Neural cell (in vitro differentiated cells): ENCODE measurements at regions not wholly inside any gene's neighbourhood (a gene's known extent, or its start where the extent isn't known, plus 50 kb on each side); places are given as distances from the start of the nearest gene placed in this dataset.

ENCODE experiments used
- H2AFZ ChIP-seq: fragments of 200-600, 300-800 bp; sonication (generic), shearing (Covaris generic); 2 replicates; pipeline ENCODE4 v1.6.0; 2014; ENCODE audit warnings: low read depth, mild to moderate bottlenecking, antibody characterized with exemption, low read length, moderate library complexity
- H3F3A ChIP-seq: fragments of 200-600 bp; shearing (Covaris generic); 2 replicates; pipeline ENCODE4 v1.6.1; 2016; ENCODE audit warnings: mild to moderate bottlenecking, moderate library complexity, mixed read lengths, antibody characterized with exemption, low read length; ENCODE audit not compliant: insufficient read depth, poor library complexity, severe bottlenecking
- H3K27ac ChIP-seq: fragments of 200-600, 300-800 bp; sonication (generic), shearing (Covaris generic); 2 replicates; pipeline ENCODE4 v1.5.1; 2014; ENCODE audit warnings: mild to moderate bottlenecking, low read length, moderate library complexity
- H3K27me3 ChIP-seq: fragments of 300-800, 200-600 bp; sonication (generic), shearing (Covaris generic); 2 replicates; pipeline ENCODE4 v1.6.0; 2014; ENCODE audit warnings: mild to moderate bottlenecking, low read depth, low read length, moderate library complexity; ENCODE audit not compliant: insufficient read depth
- H3K36me3 ChIP-seq: fragments of 300-800, 200-600 bp; sonication (generic), shearing (Covaris generic); 2 replicates; pipeline ENCODE4 v1.5.1; 2014; ENCODE audit warnings: mild to moderate bottlenecking, antibody characterized with exemption, low read length, moderate library complexity; ENCODE audit not compliant: insufficient read depth
- H3K4me2 ChIP-seq: fragments of 300-800, 200-600 bp; sonication (generic), shearing (Covaris generic); 2 replicates; pipeline ENCODE4 v1.6.0; 2014; ENCODE audit warnings: mild to moderate bottlenecking, low read length
- H3K4me3 ChIP-seq: fragments of 300-800, 200-600 bp; sonication (generic), shearing (Covaris generic); 2 replicates; pipeline ENCODE4 v1.5.1; 2014; ENCODE audit warnings: mild to moderate bottlenecking, low read length, moderate library complexity
- H3K79me2 ChIP-seq: fragments of 200-600 bp; shearing (Covaris generic); replicated peaks from 2 replicates; pipeline ENCODE4 v1.6.0; 2014; ENCODE audit warnings: mild to moderate bottlenecking, low read length, moderate library complexity; ENCODE audit not compliant: insufficient read depth
- H3K9ac ChIP-seq: fragments of 300-800, 200-600 bp; sonication (generic), shearing (Covaris generic); 2 replicates; pipeline ENCODE4 v1.6.1; 2016; ENCODE audit warnings: mild to moderate bottlenecking, low read length, mixed read lengths
- H3K9me2 ChIP-seq: fragments of 200-600 bp; shearing (Covaris generic); 2 replicates; pipeline ENCODE4 v1.6.1; 2016; ENCODE audit warnings: mild to moderate bottlenecking, low read length, mixed read lengths; ENCODE audit not compliant: insufficient read depth
- H3K9me3 ChIP-seq: fragments of 200-600, 300-800 bp; sonication (generic), shearing (Covaris generic); 2 replicates; pipeline ENCODE4 v1.6.1; 2016; ENCODE audit warnings: mild to moderate bottlenecking, mixed run types, low read length, moderate library complexity, mixed read lengths
- H4K20me1 ChIP-seq: fragments of 200-600 bp; shearing (Covaris generic); 2 replicates; pipeline ENCODE4 v1.6.1; 2016; ENCODE audit warnings: mild to moderate bottlenecking, mixed run types; ENCODE audit not compliant: insufficient read depth
- EP300 ChIP-seq: fragments of 450-650 bp; conservative IDR thresholded peaks from 2 replicates; pipeline ENCODE4 v1.6.1; 2014; ENCODE audit warnings: antibody characterized with exemption, mild to moderate bottlenecking, moderate library complexity; ENCODE audit not compliant: poor library complexity, severe bottlenecking
- EZH2 ChIP-seq: fragments of 200-600, 300-800 bp; shearing (Covaris generic), sonication (generic); IDR thresholded peaks from 2 replicates; pipeline ENCODE4 v1.6.1; 2014; ENCODE audit warnings: antibody characterized with exemption, low read length, borderline replicate concordance, mild to moderate bottlenecking; ENCODE audit not compliant: insufficient read depth, poor library complexity, severe bottlenecking
- MXI1 ChIP-seq: fragments of 450-650 bp; conservative IDR thresholded peaks from 2 replicates; pipeline ENCODE4 v1.6.1; 2014; ENCODE audit warnings: antibody characterized with exemption, mild to moderate bottlenecking; ENCODE audit not compliant: poor library complexity, severe bottlenecking
- POLR2AphosphoS5 ChIP-seq: IDR thresholded peaks from 2 replicates; pipeline ENCODE4 v1.6.1; 2012
- RAD21 ChIP-seq: fragments of 450-650 bp; conservative IDR thresholded peaks from 2 replicates; pipeline ENCODE4 v1.6.1; 2014; ENCODE audit warnings: antibody characterized with exemption, mild to moderate bottlenecking, moderate library complexity
- SMC3 ChIP-seq: fragments of 450-650 bp; conservative IDR thresholded peaks from 2 replicates; pipeline ENCODE4 v1.6.1; 2014; ENCODE audit warnings: antibody characterized with exemption, mild to moderate bottlenecking, moderate library complexity; ENCODE audit not compliant: poor library complexity
- TAF1 ChIP-seq: IDR thresholded peaks from 2 replicates; pipeline ENCODE4 v1.6.1; 2012; ENCODE audit warnings: low read depth
- TF ChIP-seq, protein P1 (sequence below): IDR thresholded peaks from 2 replicates; pipeline ENCODE4 v1.6.1; 2012; ENCODE audit warnings: borderline replicate concordance
- TF ChIP-seq, protein P2 (sequence below): fragments of 450-650 bp; IDR thresholded peaks from 2 replicates; pipeline ENCODE4 v1.5.1; 2014; ENCODE audit warnings: antibody characterized with exemption, mild to moderate bottlenecking, moderate library complexity; ENCODE audit not compliant: poor library complexity, severe bottlenecking

DNA sequence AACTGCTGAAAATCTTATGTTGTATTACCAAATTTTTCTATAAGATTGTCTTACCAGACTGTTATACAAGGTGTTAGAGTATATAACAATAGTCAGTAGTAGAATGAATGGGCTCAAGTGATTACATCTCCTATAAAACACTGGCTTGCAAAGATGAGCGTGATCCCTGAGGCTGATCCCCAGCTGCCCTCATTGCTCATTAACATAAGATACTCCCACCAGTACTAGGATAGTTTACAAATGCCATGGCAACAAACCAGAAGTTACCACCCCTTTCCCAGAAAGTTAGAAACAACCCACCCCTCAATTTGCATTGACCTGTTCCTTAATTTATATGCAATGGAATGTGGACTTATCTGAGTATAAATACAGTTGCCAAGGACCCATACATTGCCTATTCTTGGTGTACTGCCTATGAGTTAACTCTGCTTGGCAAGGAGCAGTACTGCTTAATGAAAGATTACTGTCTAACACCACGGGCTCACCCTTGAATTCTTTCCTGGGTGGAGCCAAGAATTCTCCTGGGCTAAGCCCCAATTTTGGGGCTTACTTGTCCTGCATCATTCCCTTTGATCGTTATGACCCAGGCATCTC is 252.8 kb upstream of the CHD6 start:
- Histone ChIP-seq H3K9ac (no peak overlapping the region), H3F3A (no peaks in the 10 kb centered on the region), H3K27me3 (no peaks in the 10 kb centered on the region), H3K79me2 (no peaks in the 10 kb centered on the region), H2AFZ (no peak overlapping the region), H4K20me1 (no peaks in the 10 kb centered on the region), H3K9me3 (peaks cover 4% of the 10 kb centered on the region), H3K4me2 (no peak overlapping the region), H3K27ac (no peak overlapping the region), H3K9me2 (no peaks in the 10 kb centered on the region), H3K36me3 (no peaks in the 10 kb centered on the region), H3K4me3 (no peak overlapping the region)
- no peak for TF ChIP-seq POLR2AphosphoS5

DNA sequence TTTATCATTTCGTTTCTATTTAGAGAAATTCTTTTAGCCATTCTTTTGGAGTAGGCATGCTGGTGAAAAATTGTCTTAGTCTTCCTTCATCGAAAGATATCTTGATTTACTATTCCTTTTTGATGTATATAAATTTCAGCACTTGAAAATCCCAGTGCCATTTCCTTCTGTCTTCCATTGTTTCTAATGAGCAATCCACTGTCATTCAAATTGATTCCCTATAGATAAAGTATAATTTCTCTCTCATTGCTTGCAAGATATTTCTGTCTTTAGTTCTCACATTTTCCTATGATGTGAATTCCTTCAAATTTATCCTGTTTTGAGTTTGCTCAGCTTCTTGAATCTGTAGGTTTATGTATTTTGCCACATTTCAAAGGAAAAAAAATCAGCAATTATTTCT is 251.1 kb upstream of the CHD6 start:
- no peak overlapping the region for H3K4me3 ChIP-seq
- H3K9me3 ChIP-seq, result peaks cover 4% of the 10 kb centered on the region
- no peak for TF ChIP-seq EP300
- TF ChIP-seq, protein P1, sequence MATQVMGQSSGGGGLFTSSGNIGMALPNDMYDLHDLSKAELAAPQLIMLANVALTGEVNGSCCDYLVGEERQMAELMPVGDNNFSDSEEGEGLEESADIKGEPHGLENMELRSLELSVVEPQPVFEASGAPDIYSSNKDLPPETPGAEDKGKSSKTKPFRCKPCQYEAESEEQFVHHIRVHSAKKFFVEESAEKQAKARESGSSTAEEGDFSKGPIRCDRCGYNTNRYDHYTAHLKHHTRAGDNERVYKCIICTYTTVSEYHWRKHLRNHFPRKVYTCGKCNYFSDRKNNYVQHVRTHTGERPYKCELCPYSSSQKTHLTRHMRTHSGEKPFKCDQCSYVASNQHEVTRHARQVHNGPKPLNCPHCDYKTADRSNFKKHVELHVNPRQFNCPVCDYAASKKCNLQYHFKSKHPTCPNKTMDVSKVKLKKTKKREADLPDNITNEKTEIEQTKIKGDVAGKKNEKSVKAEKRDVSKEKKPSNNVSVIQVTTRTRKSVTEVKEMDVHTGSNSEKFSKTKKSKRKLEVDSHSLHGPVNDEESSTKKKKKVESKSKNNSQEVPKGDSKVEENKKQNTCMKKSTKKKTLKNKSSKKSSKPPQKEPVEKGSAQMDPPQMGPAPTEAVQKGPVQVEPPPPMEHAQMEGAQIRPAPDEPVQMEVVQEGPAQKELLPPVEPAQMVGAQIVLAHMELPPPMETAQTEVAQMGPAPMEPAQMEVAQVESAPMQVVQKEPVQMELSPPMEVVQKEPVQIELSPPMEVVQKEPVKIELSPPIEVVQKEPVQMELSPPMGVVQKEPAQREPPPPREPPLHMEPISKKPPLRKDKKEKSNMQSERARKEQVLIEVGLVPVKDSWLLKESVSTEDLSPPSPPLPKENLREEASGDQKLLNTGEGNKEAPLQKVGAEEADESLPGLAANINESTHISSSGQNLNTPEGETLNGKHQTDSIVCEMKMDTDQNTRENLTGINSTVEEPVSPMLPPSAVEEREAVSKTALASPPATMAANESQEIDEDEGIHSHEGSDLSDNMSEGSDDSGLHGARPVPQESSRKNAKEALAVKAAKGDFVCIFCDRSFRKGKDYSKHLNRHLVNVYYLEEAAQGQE, result no peak
- TF ChIP-seq TAF1, result no peak
- no peak for TF ChIP-seq POLR2AphosphoS5
- TF ChIP-seq, protein P2, sequence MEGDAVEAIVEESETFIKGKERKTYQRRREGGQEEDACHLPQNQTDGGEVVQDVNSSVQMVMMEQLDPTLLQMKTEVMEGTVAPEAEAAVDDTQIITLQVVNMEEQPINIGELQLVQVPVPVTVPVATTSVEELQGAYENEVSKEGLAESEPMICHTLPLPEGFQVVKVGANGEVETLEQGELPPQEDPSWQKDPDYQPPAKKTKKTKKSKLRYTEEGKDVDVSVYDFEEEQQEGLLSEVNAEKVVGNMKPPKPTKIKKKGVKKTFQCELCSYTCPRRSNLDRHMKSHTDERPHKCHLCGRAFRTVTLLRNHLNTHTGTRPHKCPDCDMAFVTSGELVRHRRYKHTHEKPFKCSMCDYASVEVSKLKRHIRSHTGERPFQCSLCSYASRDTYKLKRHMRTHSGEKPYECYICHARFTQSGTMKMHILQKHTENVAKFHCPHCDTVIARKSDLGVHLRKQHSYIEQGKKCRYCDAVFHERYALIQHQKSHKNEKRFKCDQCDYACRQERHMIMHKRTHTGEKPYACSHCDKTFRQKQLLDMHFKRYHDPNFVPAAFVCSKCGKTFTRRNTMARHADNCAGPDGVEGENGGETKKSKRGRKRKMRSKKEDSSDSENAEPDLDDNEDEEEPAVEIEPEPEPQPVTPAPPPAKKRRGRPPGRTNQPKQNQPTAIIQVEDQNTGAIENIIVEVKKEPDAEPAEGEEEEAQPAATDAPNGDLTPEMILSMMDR, result no peak
- no peak for TF ChIP-seq MXI1
- TF ChIP-seq SMC3, result no peak
- no peak for TF ChIP-seq EZH2
- TF ChIP-seq RAD21, result no peak

DNA sequence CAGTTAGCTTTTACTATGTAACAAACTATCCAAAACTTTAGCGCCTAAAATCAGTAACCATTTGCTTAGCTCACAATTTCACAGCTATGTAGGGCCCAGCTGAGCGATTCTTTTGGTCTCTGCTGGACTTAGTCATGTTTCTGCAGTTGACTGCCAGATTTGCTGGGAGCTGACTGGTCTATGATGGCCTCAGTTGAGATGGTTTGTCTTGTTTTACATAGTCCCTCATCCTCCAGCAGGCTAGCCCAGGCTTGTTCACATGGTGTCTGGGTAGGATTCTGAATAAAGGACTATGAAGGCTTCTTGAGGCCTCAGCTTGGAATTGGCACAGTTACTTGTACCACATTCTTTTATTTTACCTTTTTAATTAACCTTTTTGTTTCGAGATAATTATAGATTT is 247.8 kb upstream of the CHD6 start:
- TF ChIP-seq, protein P2, result no peak
- TF ChIP-seq EP300 (no peak), RAD21 (no peak), TAF1 (no peak), SMC3 (no peak), EZH2 (no peak), MXI1 (no peak), POLR2AphosphoS5 (no peak)
- TF ChIP-seq, protein P1, result no peak
- no peak overlapping the region for H3K27ac ChIP-seq
- no peak overlapping the region for H3K4me2 ChIP-seq
- H3K9me3 ChIP-seq, result peaks cover 4% of the 10 kb centered on the region
- no peaks in the 10 kb centered on the region for H4K20me1 ChIP-seq
- no peak overlapping the region for H2AFZ ChIP-seq
- H3K9ac ChIP-seq, result no peak overlapping the region
- H3K4me3 ChIP-seq, result no peak overlapping the region
- H3K9me2 ChIP-seq, result no peaks in the 10 kb centered on the region
- no peaks in the 10 kb centered on the region for H3K27me3 ChIP-seq
- no peaks in the 10 kb centered on the region for H3K36me3 ChIP-seq
- H3F3A ChIP-seq, result no peaks in the 10 kb centered on the region
- no peaks in the 10 kb centered on the region for H3K79me2 ChIP-seq

More for the DNA sequence above, 251.1 kb upstream of the CHD6 start:
- Histone ChIP-seq H3K4me2 (no peak overlapping the region), H3F3A (no peaks in the 10 kb centered on the region), H3K9me2 (no peaks in the 10 kb centered on the region), H4K20me1 (no peaks in the 10 kb centered on the region), H3K27me3 (no peaks in the 10 kb centered on the region), H3K9ac (no peak overlapping the region), H3K79me2 (no peaks in the 10 kb centered on the region), H3K27ac (no peak overlapping the region), H3K36me3 (no peaks in the 10 kb centered on the region), H2AFZ (no peak overlapping the region)
